Left cardiac atrium (tissue), 4 donors: ENCODE measurements at regions not wholly inside any gene's neighbourhood (a gene's known extent, or its start where the extent isn't known, plus 50 kb on each side); places are given as distances from the start of the nearest gene placed in this dataset.

ENCODE experiments used
- ATAC-seq, 2 donors: fragments of 200-7000 bp; cut with Tn5 transposase; one replicate each; pipeline ENCODE4 v1.9.1; 2020; ENCODE audit warnings: mild to moderate bottlenecking in 2 of 2, moderate library complexity in 2 of 2
- DNase-seq: peaks from one replicate; pipeline ENCODE4 v3.0.0-alpha.2; 2020
- intact Hi-C, 2 donors: fragments of 100-400 bp; cut with DNase I; formaldehyde crosslinking; loops; one replicate each; pipeline versions ENCODE4 v1.14.1 to v1.15.1; 2022 to 2023
- donor health status: DM: no; HTN: yes; CAD: no.
- donor health status: DM: no; HTN: yes; CAD: no; lungs with severe emphysema.
- donor health status: DM: yes; HTN: yes; CAD: no.
- donor health status: Dilated cardiomyopathy.

- intact Hi-C loops: no loop called here
- ATAC-seq: no peak
- no peak for DNase-seq
These were observed 728.1 kb upstream of the GRM7 start for GRCh38 chr3:6132684-6133432.

GRCh38 chr3:6142707-6143106 lies 718.2 kb upstream of the GRM7 start:
- intact Hi-C loops: no loop called here
- ATAC-seq (no peak), DNase-seq (no peak)

DNA sequence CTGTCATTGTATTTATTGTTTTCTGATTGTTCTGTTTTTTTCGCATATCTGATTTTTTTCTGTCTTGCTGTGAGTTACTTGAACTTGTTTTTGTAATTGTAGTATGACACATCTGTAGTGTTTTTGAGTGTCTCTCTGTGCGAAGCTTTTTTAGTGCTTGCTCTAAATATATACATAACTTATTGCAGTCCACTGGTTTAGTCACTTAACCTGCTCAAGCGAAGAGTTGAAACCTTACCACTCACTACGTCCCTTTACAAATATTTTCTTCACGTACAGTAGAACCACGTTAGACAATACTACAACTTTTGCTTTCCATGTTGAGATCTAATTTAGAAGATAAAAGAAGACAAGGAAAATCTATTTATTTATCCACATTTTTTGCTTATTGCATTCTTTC lies 713.0 kb upstream of the GRM7 start:
- intact Hi-C loops: no loop called here
- no peak for ATAC-seq

DNA sequence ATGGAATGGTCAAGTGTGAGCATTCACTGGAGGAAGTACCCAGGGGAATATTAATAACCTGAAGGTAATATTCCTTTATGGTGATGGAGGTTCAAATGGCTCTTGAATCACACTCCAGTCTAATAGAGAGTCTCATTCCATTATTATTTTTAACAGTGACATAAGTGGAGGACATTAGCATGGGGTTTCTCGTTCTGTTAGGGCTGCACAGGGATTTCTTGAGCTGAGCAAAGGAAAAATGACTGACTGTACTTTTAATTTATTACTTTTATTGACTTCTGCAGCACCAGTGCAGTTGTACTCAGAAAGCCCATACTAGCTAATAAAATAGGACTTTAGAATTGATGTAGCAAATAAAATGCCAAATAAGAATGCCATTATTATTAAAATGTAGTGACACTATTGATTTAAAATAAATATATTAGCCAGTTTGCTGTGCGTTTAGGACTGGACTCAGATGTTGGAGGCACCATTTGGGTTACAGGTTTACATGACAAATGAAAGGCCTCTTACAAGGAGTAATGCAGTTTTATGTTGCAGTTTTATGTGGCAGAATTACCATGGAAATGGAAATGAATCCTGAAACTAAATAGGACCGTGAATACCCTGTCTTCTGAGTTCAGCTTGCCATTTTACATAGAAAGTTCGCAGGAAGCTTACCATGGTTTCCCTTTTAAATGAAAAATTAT lies 705.1 kb upstream of the GRM7 start:
- intact Hi-C loops: no loop called here
- no peak for DNase-seq
- ATAC-seq: no peak

More for the DNA sequence above, 713.0 kb upstream of the GRM7 start:
- no peak for DNase-seq

DNA sequence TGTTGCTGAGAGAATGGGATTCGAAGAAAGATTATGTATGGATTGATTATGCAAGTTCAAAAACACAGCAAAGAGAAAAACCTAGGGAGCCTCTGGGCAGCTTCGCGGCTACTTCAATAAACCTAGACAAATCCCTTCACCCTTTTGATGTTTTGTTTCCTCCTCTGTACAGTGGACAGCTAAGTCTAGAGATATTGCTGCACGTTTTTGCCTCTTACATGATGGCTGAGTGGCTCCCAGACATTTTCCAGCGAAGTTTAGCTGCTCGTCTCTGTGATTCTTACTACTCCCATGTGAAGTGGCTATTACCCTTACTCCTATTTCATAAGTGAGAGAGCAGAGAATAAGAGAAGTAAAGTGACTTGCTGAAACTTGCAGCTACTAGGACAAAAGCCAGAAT lies 695.0 kb upstream of the GRM7 start:
- ATAC-seq: peak in 1 of 2 donors; percentile 30
- intact Hi-C loops: no loop called here
- DNase-seq: no peak

GRCh38 chr3:6168256-6168655 lies 692.7 kb upstream of the GRM7 start:
- intact Hi-C loops: no loop called here
- no peak for ATAC-seq
- no peak for DNase-seq

GRCh38 chr3:6172871-6173642 lies 687.9 kb upstream of the GRM7 start:
- no peak for DNase-seq
- no peak for ATAC-seq
- intact Hi-C loops: no loop called here

DNA sequence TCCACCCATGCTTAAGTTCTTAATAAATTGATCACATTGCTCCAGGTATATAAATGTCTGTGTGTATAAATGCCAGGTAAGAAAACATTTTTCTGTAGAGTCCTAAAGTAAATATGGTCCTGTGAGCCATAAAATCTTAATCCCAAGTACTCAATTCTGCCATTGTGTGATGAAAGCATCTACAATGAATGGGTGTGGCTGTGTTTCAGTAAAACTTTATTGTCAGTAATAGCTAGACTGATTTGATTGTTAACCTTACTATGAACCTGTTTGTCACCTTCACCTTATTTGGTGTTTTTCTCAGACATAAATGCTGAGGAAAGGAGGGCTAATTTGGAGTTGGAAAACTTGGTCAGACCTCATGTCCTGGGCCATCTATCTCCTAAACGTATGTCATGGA lies 683.5 kb upstream of the GRM7 start:
- ATAC-seq (no peak), DNase-seq (no peak)
- intact Hi-C loops: no loop called here

GRCh38 chr3:6179761-6180160 lies 681.2 kb upstream of the GRM7 start:
- ATAC-seq: no peak
- intact Hi-C loops: no loop called here
- DNase-seq: no peak

GRCh38 chr3:6180171-6180570 lies 680.7 kb upstream of the GRM7 start:
- ATAC-seq (no peak), DNase-seq (no peak)
- intact Hi-C loops: no loop called here

GRCh38 chr3:6182476-6182875 lies 678.4 kb upstream of the GRM7 start:
- intact Hi-C loops: no loop called here
- DNase-seq (no peak), ATAC-seq (no peak)

GRCh38 chr3:6182909-6183308 lies 678.0 kb upstream of the GRM7 start:
- DNase-seq (no peak), ATAC-seq (no peak)
- intact Hi-C loops: no loop called here

- ATAC-seq (no peak), DNase-seq (no peak)
- intact Hi-C loops: no loop called here
These were observed 671.5 kb upstream of the GRM7 start for GRCh38 chr3:6189384-6189783.

- no peak for ATAC-seq
- DNase-seq: no peak
- intact Hi-C loops: no loop called here
These were observed 656.0 kb upstream of the GRM7 start for GRCh38 chr3:6204891-6205290.

DNA sequence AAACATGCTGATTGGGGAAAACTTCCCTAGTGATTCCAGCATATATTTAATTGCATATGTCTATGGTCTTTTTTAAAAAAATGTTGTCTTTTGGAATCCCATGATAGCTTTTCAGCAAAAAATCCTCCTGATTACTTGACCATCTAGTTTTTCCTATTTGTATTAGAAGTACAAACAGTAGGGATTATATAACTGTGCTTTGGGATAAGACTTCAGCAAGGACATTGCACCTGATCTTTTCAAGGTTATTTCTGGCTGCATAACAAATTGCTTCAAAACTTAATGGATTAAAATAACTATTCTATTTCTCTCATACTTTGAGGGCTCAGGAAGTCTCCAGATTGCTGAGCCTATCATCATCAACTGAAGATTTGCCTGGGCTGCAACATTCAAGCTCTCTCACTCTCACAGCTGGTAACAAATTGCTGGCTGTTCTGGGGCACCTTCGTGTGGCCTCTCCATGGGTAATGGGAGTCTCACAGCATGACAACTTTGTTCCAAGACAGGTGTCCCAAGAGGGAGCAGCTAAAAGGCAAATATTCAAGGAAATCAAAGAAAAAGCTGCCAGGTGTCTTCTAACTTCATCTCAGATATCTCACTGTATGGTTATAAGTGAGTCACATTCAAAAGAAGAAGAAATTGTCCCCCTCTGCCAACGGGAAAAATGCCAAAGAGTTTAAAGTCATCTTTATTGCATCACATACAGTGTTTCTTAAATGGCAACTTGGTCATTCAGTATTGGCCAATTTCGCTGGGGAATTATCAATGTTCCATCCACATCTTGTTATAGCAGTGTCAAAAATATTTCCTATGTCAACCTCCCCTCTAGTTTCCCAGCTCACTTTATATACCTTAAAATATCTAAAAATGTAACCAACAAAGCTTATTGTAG lies 644.5 kb upstream of the GRM7 start:
- DNase-seq (no peak), ATAC-seq (no peak)
- intact Hi-C loops: no loop called here

DNA sequence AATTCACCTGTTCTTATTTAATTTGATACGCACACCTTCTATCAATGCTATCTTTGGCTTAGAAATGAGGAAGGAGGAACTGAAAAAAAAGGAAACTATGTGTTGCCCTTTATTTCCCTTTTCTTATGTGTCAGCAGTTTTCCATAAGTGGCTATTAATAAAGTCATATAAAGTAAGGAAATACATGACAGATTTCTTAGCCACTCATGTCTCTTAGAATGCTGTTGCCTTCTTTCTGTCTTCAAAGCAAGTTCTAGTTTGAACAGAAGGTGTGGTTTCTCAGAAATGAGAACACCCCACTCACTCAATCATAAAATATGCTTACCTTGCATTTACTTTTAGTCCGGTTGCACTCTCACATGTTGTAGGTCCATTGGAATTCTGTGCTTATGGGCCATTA lies 640.5 kb upstream of the GRM7 start:
- DNase-seq: no peak
- no peak for ATAC-seq
- intact Hi-C loops: no loop called here

- intact Hi-C loops: no loop called here
- DNase-seq (no peak), ATAC-seq (no peak)
These were observed 638.8 kb upstream of the GRM7 start for GRCh38 chr3:6222069-6222468.

DNA sequence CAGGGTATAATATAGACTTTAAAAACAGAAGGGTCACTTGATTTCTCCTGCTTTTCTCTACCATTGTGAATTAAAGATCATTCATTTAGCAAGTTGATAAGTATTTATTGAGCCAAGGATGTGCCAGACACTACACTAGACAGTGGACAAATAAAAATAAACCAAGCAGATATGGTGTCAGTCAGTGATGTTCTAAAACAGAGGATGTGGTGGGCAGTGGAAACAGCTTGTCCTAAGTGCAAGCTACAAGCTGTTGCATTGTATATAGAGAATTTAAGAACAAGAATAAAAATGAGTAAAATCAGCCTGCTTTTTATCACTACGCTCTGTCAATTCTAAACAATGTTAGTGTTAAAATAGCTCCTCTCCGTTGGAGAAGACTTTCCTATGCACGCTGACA lies 637.3 kb upstream of the GRM7 start:
- DNase-seq: no peak
- no peak for ATAC-seq
- intact Hi-C loops: no loop called here

DNA sequence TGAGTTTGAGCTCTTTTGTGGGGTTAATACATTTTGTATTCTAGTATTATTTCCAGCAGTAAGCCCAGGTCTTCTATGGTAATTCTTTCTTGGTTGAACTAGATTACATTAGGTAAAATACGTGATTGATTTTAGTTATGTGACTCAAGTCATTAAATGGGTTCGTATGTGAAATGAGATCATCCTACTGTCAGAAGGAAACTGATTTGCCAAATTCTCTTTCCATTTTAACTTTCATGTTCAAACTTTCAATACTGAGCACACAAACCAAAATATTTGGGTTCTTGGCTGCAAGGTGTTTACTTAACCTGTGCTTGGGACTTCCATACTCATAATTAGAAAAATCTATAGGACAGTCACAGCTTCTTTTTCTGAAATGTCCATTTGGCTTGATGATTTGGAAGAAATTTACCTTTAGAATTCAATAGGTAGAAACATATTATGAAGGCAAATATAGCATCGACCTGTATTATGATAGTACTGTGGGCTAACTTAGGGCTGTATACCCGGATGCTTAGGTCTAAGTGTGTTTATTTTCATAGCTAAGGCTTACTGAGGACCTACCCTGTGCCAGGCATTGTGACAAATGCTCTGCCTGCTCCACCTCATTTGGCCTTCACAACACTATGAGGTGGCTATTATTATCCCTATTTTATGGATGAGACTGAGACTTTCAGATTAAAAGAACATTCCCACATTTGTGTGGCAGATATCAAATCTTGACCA lies 631.8 kb upstream of the GRM7 start:
- DNase-seq: no peak
- intact Hi-C loops: no loop called here
- ATAC-seq: no peak
